H1 (cell line): ENCODE measurements at regions not wholly inside any gene's neighbourhood (a gene's known extent, or its start where the extent isn't known, plus 50 kb on each side); places are given as distances from the start of the nearest gene placed in this dataset.
A peak's percentile ranks its signal among the peaks of the same experiment; 100 is the strongest.

ENCODE experiments used
- CTCF ChIA-PET: fragments of 300-600 bp; sonication (Branson Sonifier 250); formaldehyde crosslinking; loops from one replicate; lab custom pipeline; 2021; ENCODE audit not compliant: partially characterized antibody; lab: Charles Lee
- POLR2A ChIA-PET: fragments of 300-600 bp; sonication (Branson Sonifier 250); formaldehyde crosslinking; loops from one replicate; lab custom pipeline; 2021; ENCODE audit warnings: inconsistent platforms; ENCODE audit not compliant: partially characterized antibody; lab: Charles Lee
- DNase-seq, 2 experiments: peaks; one replicate each; pipeline versions ENCODE4 v3.0.0 to v3.0.0-alpha.2; 2010 to 2022; ENCODE audit warnings: low spot score in 2 of 2, low read depth in 1 of 2, mixed read lengths in 1 of 2
- FAIRE-seq: peaks from 2 replicates; lab custom pipeline; 2011; peaks lifted over from hg19 to GRCh38; lab: Jason Lieb, UNC
- H2AFZ ChIP-seq: 2 replicates; pipeline ENCODE4 v1.8.1; 2012; ENCODE audit warnings: low read length, inconsistent platforms
- H2AK5ac ChIP-seq: 2 replicates; pipeline ENCODE4 v1.6.1; 2013; ENCODE audit warnings: low read depth, low read length
- H2BK120ac ChIP-seq: replicated peaks from 2 replicates; pipeline ENCODE3; 2013; ENCODE audit warnings: low read depth, low read length, inconsistent platforms
- H2BK12ac ChIP-seq: 2 replicates; pipeline ENCODE4 v1.6.1; 2013; ENCODE audit warnings: low read depth, low read length
- H2BK15ac ChIP-seq: 2 replicates; pipeline ENCODE4 v1.6.1; 2013; ENCODE audit warnings: low read length
- H2BK20ac ChIP-seq: 2 replicates; pipeline ENCODE4 v1.6.1; 2013; ENCODE audit warnings: low read length
- H2BK5ac ChIP-seq: 2 replicates; pipeline ENCODE4 v1.6.1; 2013; ENCODE audit warnings: low read depth, low read length
- H3K14ac ChIP-seq: 2 replicates; pipeline ENCODE4 v1.6.1; 2013; ENCODE audit warnings: inconsistent platforms; ENCODE audit not compliant: insufficient read length
- H3K18ac ChIP-seq: 2 replicates; pipeline ENCODE4 v1.6.1; 2013; ENCODE audit warnings: low read length; ENCODE audit errors: extremely low read depth
- H3K23ac ChIP-seq: 2 replicates; pipeline ENCODE4 v1.6.1; 2013; ENCODE audit warnings: inconsistent platforms; ENCODE audit not compliant: insufficient read length
- H3K23me2 ChIP-seq: 2 replicates; pipeline ENCODE4 v1.6.1; 2013; ENCODE audit warnings: low read depth, low read length
- H3K27ac ChIP-seq: 2 replicates; pipeline ENCODE4 v1.6.1; 2011; ENCODE audit warnings: low read depth, low read length, inconsistent platforms
- H3K27me3 ChIP-seq, 4 experiments: replicated peaks in 1 of 4; 1 replicate in 1 of 4; 2 replicates in 3 of 4; pipeline versions ENCODE4 v1.6.1 to v1.8.1; 2011 to 2013; ENCODE audit warnings: low read length in 3 of 4, mild to moderate bottlenecking in 3 of 4, inconsistent platforms in 2 of 4, mixed read lengths in 2 of 4, moderate library complexity in 1 of 4; ENCODE audit not compliant: control insufficient read depth in 3 of 4, insufficient read depth in 3 of 4; ENCODE audit errors: extremely low read depth in 1 of 4
- H3K36me3 ChIP-seq, 4 experiments: 2 replicates each; pipeline versions ENCODE4 v1.6.1 to v1.8.1; 2011 to 2013; ENCODE audit warnings: mild to moderate bottlenecking in 4 of 4, low read length in 3 of 4, moderate library complexity in 2 of 4, control low read depth in 1 of 4, inconsistent platforms in 1 of 4; ENCODE audit not compliant: insufficient read depth in 4 of 4, control insufficient read depth in 2 of 4
- H3K4ac ChIP-seq: replicated peaks from 2 replicates; pipeline ENCODE3; 2013; ENCODE audit warnings: low read length, low read depth, mixed read lengths, inconsistent platforms; ENCODE audit not compliant: insufficient read length
- H3K4me1 ChIP-seq, 4 experiments: replicated peaks in 1 of 4; 1 replicate in 1 of 4; 2 replicates in 3 of 4; pipeline versions ENCODE4 v1.6.1 to v1.8.1; 2011 to 2013; ENCODE audit warnings: low read length in 3 of 4, inconsistent platforms in 2 of 4, mixed read lengths in 1 of 4; ENCODE audit not compliant: insufficient read depth in 4 of 4, control insufficient read depth in 3 of 4
- H3K4me2 ChIP-seq, 2 experiments: 2 replicates each; pipeline versions ENCODE4 v1.6.1 to v1.8.1; 2011 to 2013; ENCODE audit warnings: low read depth in 2 of 2, low read length in 2 of 2, control low read depth in 1 of 2, inconsistent platforms in 1 of 2, mild to moderate bottlenecking in 1 of 2; ENCODE audit not compliant: insufficient read depth in 1 of 2
- H3K4me3 ChIP-seq, 4 experiments: fragments of 200-600, 300-600 bp in 1 of 4; sonication (generic), shearing (Covaris generic), sonication (Bioruptor Twin) in 1 of 4; 2 replicates each; pipeline versions ENCODE4 v1.5.1 to v1.8.1; 2011 to 2016; ENCODE audit warnings: low read length in 4 of 4, low read depth in 3 of 4, control low read depth in 2 of 4, inconsistent platforms in 2 of 4, mild to moderate bottlenecking in 2 of 4, mixed read lengths in 1 of 4, moderate library complexity in 1 of 4; ENCODE audit not compliant: insufficient read depth in 2 of 4; ENCODE audit errors: extremely low read depth in 1 of 4
- H3K56ac ChIP-seq: replicated peaks from 2 replicates; pipeline ENCODE3; 2013; ENCODE audit warnings: low read depth, mild to moderate bottlenecking, mixed read lengths, low read length, inconsistent platforms; ENCODE audit not compliant: insufficient read length
- H3K79me1 ChIP-seq: 2 replicates; pipeline ENCODE4 v1.6.1; 2013; ENCODE audit warnings: low read depth, low read length, control low read depth
- H3K79me2 ChIP-seq, 2 experiments: 2 replicates each; pipeline versions ENCODE4 v1.6.1 to v1.8.1; 2012 to 2013; ENCODE audit warnings: low read length in 2 of 2, mild to moderate bottlenecking in 2 of 2, inconsistent platforms in 1 of 2; ENCODE audit not compliant: insufficient read depth in 2 of 2, control insufficient read depth in 1 of 2
- H3K9ac ChIP-seq, 4 experiments: replicated peaks in 1 of 4; 1 replicate in 1 of 4; 2 replicates in 3 of 4; pipeline versions ENCODE4 v1.6.1 to v1.8.1; 2011 to 2013; ENCODE audit warnings: low read depth in 3 of 4, low read length in 3 of 4, control low read depth in 2 of 4, mild to moderate bottlenecking in 2 of 4, moderate library complexity in 2 of 4, inconsistent platforms in 1 of 4; ENCODE audit errors: extremely low read depth in 1 of 4
- H3K9me3 ChIP-seq, 2 experiments: 2 replicates each; pipeline versions ENCODE4 v1.6.1 to v1.8.1; 2012 to 2013; ENCODE audit warnings: mild to moderate bottlenecking in 2 of 2, moderate library complexity in 2 of 2, control low read depth in 1 of 2, inconsistent platforms in 1 of 2, low read depth in 1 of 2, low read length in 1 of 2, mixed read lengths in 1 of 2; ENCODE audit not compliant: insufficient read depth in 2 of 2
- H4K20me1 ChIP-seq, 2 experiments: replicated peaks in 1 of 2; 2 replicates each; pipeline versions ENCODE3 to v1.8.1; 2011 to 2013; ENCODE audit warnings: inconsistent platforms in 2 of 2, low read length in 2 of 2, mild to moderate bottlenecking in 1 of 2; ENCODE audit not compliant: insufficient read depth in 2 of 2, control insufficient read depth in 1 of 2
- H4K5ac ChIP-seq: 2 replicates; pipeline ENCODE4 v1.6.1; 2013; ENCODE audit warnings: low read length, low read depth, mixed read lengths, inconsistent platforms; ENCODE audit not compliant: insufficient read length
- H4K8ac ChIP-seq: 2 replicates; pipeline ENCODE4 v1.8.0; 2013; ENCODE audit warnings: mild to moderate bottlenecking, moderate library complexity, low read length, inconsistent platforms; ENCODE audit not compliant: insufficient read depth; ENCODE audit errors: extremely low read depth
- H4K91ac ChIP-seq: replicated peaks from 2 replicates; pipeline ENCODE3; 2013; ENCODE audit warnings: low read length, mixed read lengths, inconsistent platforms; ENCODE audit not compliant: insufficient read length
- CBX8 ChIP-seq: fragments of 300-800, 300-1000 bp; sonication (generic); IDR thresholded peaks from 2 replicates; pipeline ENCODE4 v1.7.1; 2016; ENCODE audit warnings: low read depth, low read length, borderline replicate concordance
- CREB1 ChIP-seq: IDR thresholded peaks from 2 replicates; pipeline ENCODE4 v1.6.1; 2012; ENCODE audit warnings: inconsistent platforms
- E2F6 ChIP-seq: IDR thresholded peaks from 2 replicates; pipeline ENCODE4 v1.6.1; 2012; ENCODE audit warnings: inconsistent platforms
- GABPA ChIP-seq: IDR thresholded peaks from 2 replicates; pipeline ENCODE4 v1.6.1; 2011; ENCODE audit warnings: mild to moderate bottlenecking, low read length, moderate library complexity, borderline replicate concordance; ENCODE audit not compliant: insufficient read depth
- KDM4A ChIP-seq: IDR thresholded peaks from one replicate; pipeline ENCODE4 v1.7.1; 2012; ENCODE audit warnings: low read depth, mild to moderate bottlenecking, moderate library complexity, low read length, inconsistent platforms; ENCODE audit not compliant: severe bottlenecking
- MAX ChIP-seq: IDR thresholded peaks from 2 replicates; pipeline ENCODE4 v1.6.1; 2012; ENCODE audit warnings: inconsistent platforms
- WGBS, 2 experiments: shearing (Covaris generic) in 1 of 2; methylation state at CpG; one replicate each; pipeline versions ENCODE4 v1.1.6 to v1.1.7; 2013 to 2015; ENCODE audit warnings: low lambda C conversion rate in 2 of 2, mixed read lengths in 2 of 2, inconsistent platforms in 1 of 2, low coverage in 1 of 2, missing lambda C conversion rate in 1 of 2; ENCODE audit not compliant: insufficient replicate concordance in 2 of 2, insufficient coverage in 1 of 2, insufficient read length in 1 of 2; ENCODE audit errors: extremely low coverage in 1 of 2, missing lambda C conversion rate in 1 of 2; 5-methylcytosine and 5-hydroxymethylcytosine counted together

- Histone ChIP-seq H3K36me3 (no peaks in the 10 kb centered on the region), H4K20me1 (peaks cover 0 to 14% of the 10 kb centered on the region in 2 experiments), H3K79me2 (no peaks in the 10 kb centered on the region), H3K27me3 (peaks cover 0 to 4% (median 3%) of the 10 kb centered on the region in 4 experiments; a peak in 4 of 7 replicates), H2BK120ac (no peak overlapping the region), H4K8ac (no peak overlapping the region), H3K4ac (no peak overlapping the region), H3K9me3 (no peaks in the 10 kb centered on the region), H3K14ac (no peak overlapping the region), H3K4me3 (peak overlapping the region in 3 of 4 experiments; percentile 13 to 39 (median 19); a peak in 4 of 8 replicates), H2BK12ac (no peak overlapping the region), H2BK5ac (no peak overlapping the region), H3K56ac (no peak overlapping the region), H4K91ac (no peak overlapping the region), H3K18ac (no peak overlapping the region), H2BK20ac (no peak overlapping the region), H3K23me2 (peaks cover 15% of the 10 kb centered on the region; the same call in 1 of the 2 replicates), H3K4me2 (peak overlapping the region in 1 of 2 experiments; percentile 61; a peak in 2 of 4 replicates), H2AFZ (peak overlapping the region; percentile 33; the same call in 1 of the 2 replicates), H4K5ac (no peak overlapping the region), H2AK5ac (no peak overlapping the region), H2BK15ac (no peak overlapping the region), H3K23ac (no peak overlapping the region), H3K4me1 (peaks cover 0 to 3% (median under 1%) of the 10 kb centered on the region in 4 experiments; a peak in 5 of 7 replicates), H3K79me1 (peaks cover 2% of the 10 kb centered on the region; the same call in 1 of the 2 replicates), H3K27ac (no peak overlapping the region), H3K9ac (no peak overlapping the region)
- DNase-seq (no peak), FAIRE-seq (no peak)
- TF ChIP-seq KDM4A (peak; percentile 39), GABPA (peak; percentile 24; the same call in 1 of the 2 replicates), CREB1 (no peak), CBX8 (no peak), MAX (peak; percentile 63; the same call in 1 of the 2 replicates), E2F6 (peak; percentile 71)
- ChIA-PET POLR2A (no interaction called here), CTCF (interaction anchor here (0.6 to 2.3 kb wide), 6 partner anchors 10 to 444 kb away, joined by 3 to 6 read pairs (median 4); no protein-coding TSS in a partner anchor)
- 46% methylated on average over 31 of the region's 34 CpGs; no CpG with 5 or more reads in 1 of the 2 experiments for WGBS, 2 experiments
Observed at GRCh38 chr3:13204177-13204581, 130.9 kb upstream of the IQSEC1 start.
